T47D (cell line): ENCODE measurements at regions not wholly inside any gene's neighbourhood (a gene's known extent, or its start where the extent isn't known, plus 50 kb on each side); places are given as distances from the start of the nearest gene placed in this dataset.
A peak's percentile ranks its signal among the peaks of the same experiment; 100 is the strongest.
"Not testable (repeated sequence)": the region's sequence is repeated elsewhere in the genome, so short reads cannot be mapped to it uniquely, and the experiment has no call there.

Source experiments
- DNase-seq, 2 experiments: peaks; one replicate each; pipeline versions ENCODE4 v3.0.0 to v3.0.0-alpha.2; 2011 to 2012; ENCODE audit warnings: low read depth in 1 of 2, low spot score in 1 of 2
- JUND ChIP-seq: IDR thresholded peaks from 2 replicates; pipeline ENCODE4 v1.6.1; 2012; ENCODE audit warnings: low read depth
- in situ Hi-C: cut with HindIII; loops from 2 replicates; pipeline ENCODE4 v1.10.0; 2016; ENCODE audit warnings: low sequenced_read_pairs, low pct_unique_long_range_greater_than_20kb

- in situ Hi-C loops, result no loop called here
- no peak for TF ChIP-seq JUND
- DNase-seq, result no peak
Measured at GRCh38 chr10:21369697-21370096, 155.8 kb downstream of the SKIDA1 start.

- in situ Hi-C loops, result no loop called here
- TF ChIP-seq JUND, result no peak
- DNase-seq, result no peak
Measured at GRCh38 chr10:21368728-21369425, 156.6 kb downstream of the SKIDA1 start.

GRCh38 chr10:21368022-21368582, 157.4 kb downstream of the SKIDA1 start:
- no peak for DNase-seq
- in situ Hi-C loops, result no loop called here
- TF ChIP-seq JUND, result no peak

- in situ Hi-C loops, DNase-seq: not testable (repeated sequence)
Measured at GRCh38 chr10:21366108-21366507, 159.4 kb downstream of the SKIDA1 start.

- DNase-seq, result peak; percentile 16 to 90
- in situ Hi-C loops, result no loop called here
- peak; percentile 16; the same call in 1 of the 2 replicates for TF ChIP-seq JUND
Measured at GRCh38 chr10:21364196-21365114, 161.0 kb downstream of the SKIDA1 start.

- DNase-seq, result peak in 1 of 2 experiments; percentile 36
- in situ Hi-C loops, result no loop called here
- no peak for TF ChIP-seq JUND
Measured at GRCh38 chr10:21363731-21364104, 161.8 kb downstream of the SKIDA1 start.

GRCh38 chr10:21363092-21363730, 162.3 kb downstream of the SKIDA1 start:
- in situ Hi-C loops, result no loop called here

GRCh38 chr10:21359202-21359601, 166.3 kb downstream of the SKIDA1 start:
- in situ Hi-C loops, result no loop called here
- no peak for TF ChIP-seq JUND
- DNase-seq, result no peak

More at GRCh38 chr10:21363092-21363730, 162.3 kb downstream of the SKIDA1 start:
- peak in 1 of 2 experiments; percentile 22 for DNase-seq
- no peak for TF ChIP-seq JUND

- in situ Hi-C loops, result no loop called here
- TF ChIP-seq JUND, result no peak
- DNase-seq, result no peak
Measured at GRCh38 chr10:21355591-21356011, 169.9 kb downstream of the SKIDA1 start.

GRCh38 chr10:21352886-21353285, 172.6 kb downstream of the SKIDA1 start:
- no peak for DNase-seq
- in situ Hi-C loops, result no loop called here
- TF ChIP-seq JUND, result no peak

- in situ Hi-C loops, DNase-seq: not testable (repeated sequence)
Measured at GRCh38 chr10:21351594-21351993, 173.9 kb downstream of the SKIDA1 start.

GRCh38 chr10:21349912-21350286, 175.6 kb downstream of the SKIDA1 start:
- no peak for TF ChIP-seq JUND
- no peak for DNase-seq
- in situ Hi-C loops, result no loop called here
